ENCODE measurements at regions not wholly inside any gene's neighbourhood (a gene's known extent, or its start where the extent isn't known, plus 50 kb on each side); places are given as distances from the start of the nearest gene placed in this dataset.

GRCh38 chr7:156145184-156145583 is 332.9 kb upstream of the SHH start:
- no peak for TF ChIP-seq CTCF (IDR thresholded peaks at IDR 0.05; ENCODE audit: low read depth, low read length, missing control alignments)
- no peak overlapping the region for H3K4me3 ChIP-seq (ENCODE audit: low read depth, low read length)
- no peaks in the 10 kb centered on the region for H3K36me3 ChIP-seq (replicated peaks)
- no peak for DNase-seq
- no peak overlapping the region for H3K27ac ChIP-seq
- in situ Hi-C loops (cut with HindIII; ENCODE audit: low pct_ligation_motif_present, low sequenced_read_pairs): no loop called here
- H3K27me3 ChIP-seq (replicated peaks): no peaks in the 10 kb centered on the region

- in situ Hi-C loops (cut with HindIII; ENCODE audit: low pct_ligation_motif_present, low sequenced_read_pairs): no loop called here
- H3K36me3 ChIP-seq (replicated peaks): no peaks in the 10 kb centered on the region
- no peak overlapping the region for H3K4me3 ChIP-seq (ENCODE audit: low read depth, low read length)
- H3K27me3 ChIP-seq (replicated peaks): no peaks in the 10 kb centered on the region
- DNase-seq: no peak
- no peak for TF ChIP-seq CTCF (IDR thresholded peaks at IDR 0.05; ENCODE audit: low read depth, low read length, missing control alignments)
- no peak overlapping the region for H3K27ac ChIP-seq
These were observed 331.4 kb upstream of the SHH start for GRCh38 chr7:156143683-156144082.

- no peak for TF ChIP-seq CTCF (IDR thresholded peaks at IDR 0.05; ENCODE audit: low read depth, low read length, missing control alignments)
- no peak for DNase-seq
- Histone ChIP-seq H3K36me3 (replicated peaks) (no peaks in the 10 kb centered on the region), H3K27ac (no peak overlapping the region), H3K4me3 (ENCODE audit: low read depth, low read length) (no peak overlapping the region), H3K27me3 (replicated peaks) (no peaks in the 10 kb centered on the region)
- in situ Hi-C loops (cut with HindIII; ENCODE audit: low pct_ligation_motif_present, low sequenced_read_pairs): no loop called here
These were observed 330.9 kb upstream of the SHH start for GRCh38 chr7:156143158-156143557.

- no peaks in the 10 kb centered on the region for H3K36me3 ChIP-seq (replicated peaks)
- no peak for DNase-seq
- H3K4me3 ChIP-seq (ENCODE audit: low read depth, low read length): no peak overlapping the region
- no peaks in the 10 kb centered on the region for H3K27me3 ChIP-seq (replicated peaks)
- in situ Hi-C loops (cut with HindIII; ENCODE audit: low pct_ligation_motif_present, low sequenced_read_pairs): no loop called here
- no peak overlapping the region for H3K27ac ChIP-seq
- no peak for TF ChIP-seq CTCF (IDR thresholded peaks at IDR 0.05; ENCODE audit: low read depth, low read length, missing control alignments)
These were observed 329.7 kb upstream of the SHH start for GRCh38 chr7:156141941-156142340.

- no peaks in the 10 kb centered on the region for H3K36me3 ChIP-seq (replicated peaks)
- in situ Hi-C loops (cut with HindIII; ENCODE audit: low pct_ligation_motif_present, low sequenced_read_pairs): no loop called here
These were observed 328.6 kb upstream of the SHH start for GRCh38 chr7:156140896-156141295.

More at GRCh38 chr7:156140896-156141295, 328.6 kb upstream of the SHH start:
- H3K27ac ChIP-seq: no peak overlapping the region
- no peak for TF ChIP-seq CTCF (IDR thresholded peaks at IDR 0.05; ENCODE audit: low read depth, low read length, missing control alignments)
- H3K4me3 ChIP-seq (ENCODE audit: low read depth, low read length): no peak overlapping the region
- DNase-seq: no peak
- H3K27me3 ChIP-seq (replicated peaks): no peaks in the 10 kb centered on the region

All from brain microvascular endothelial cell (primary cell).